ENCODE measurements at regions not wholly inside any gene's neighbourhood (a gene's known extent, or its start where the extent isn't known, plus 50 kb on each side); places are given as distances from the start of the nearest gene placed in this dataset.

DNA sequence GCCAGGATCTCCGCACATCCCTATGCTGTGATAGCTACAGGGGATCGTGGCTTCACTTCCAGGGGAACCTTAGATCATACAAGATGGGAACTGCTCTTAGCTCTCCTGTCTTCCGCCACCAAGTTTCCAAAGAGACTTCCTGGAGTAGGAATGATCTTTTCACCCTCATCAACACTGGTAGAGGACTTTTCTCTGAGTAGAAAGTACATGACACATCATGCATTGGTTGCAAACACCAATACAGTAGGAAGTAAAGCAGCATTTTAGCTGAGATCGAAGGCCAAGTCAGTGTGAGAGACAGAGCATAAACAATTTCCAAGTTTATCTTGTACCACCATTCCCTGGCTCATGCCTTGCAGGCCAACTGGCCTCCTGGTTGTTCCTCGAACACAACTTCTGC lies 113.1 kb upstream of the NEDD9 start:
- TF ChIP-seq, protein P1, sequence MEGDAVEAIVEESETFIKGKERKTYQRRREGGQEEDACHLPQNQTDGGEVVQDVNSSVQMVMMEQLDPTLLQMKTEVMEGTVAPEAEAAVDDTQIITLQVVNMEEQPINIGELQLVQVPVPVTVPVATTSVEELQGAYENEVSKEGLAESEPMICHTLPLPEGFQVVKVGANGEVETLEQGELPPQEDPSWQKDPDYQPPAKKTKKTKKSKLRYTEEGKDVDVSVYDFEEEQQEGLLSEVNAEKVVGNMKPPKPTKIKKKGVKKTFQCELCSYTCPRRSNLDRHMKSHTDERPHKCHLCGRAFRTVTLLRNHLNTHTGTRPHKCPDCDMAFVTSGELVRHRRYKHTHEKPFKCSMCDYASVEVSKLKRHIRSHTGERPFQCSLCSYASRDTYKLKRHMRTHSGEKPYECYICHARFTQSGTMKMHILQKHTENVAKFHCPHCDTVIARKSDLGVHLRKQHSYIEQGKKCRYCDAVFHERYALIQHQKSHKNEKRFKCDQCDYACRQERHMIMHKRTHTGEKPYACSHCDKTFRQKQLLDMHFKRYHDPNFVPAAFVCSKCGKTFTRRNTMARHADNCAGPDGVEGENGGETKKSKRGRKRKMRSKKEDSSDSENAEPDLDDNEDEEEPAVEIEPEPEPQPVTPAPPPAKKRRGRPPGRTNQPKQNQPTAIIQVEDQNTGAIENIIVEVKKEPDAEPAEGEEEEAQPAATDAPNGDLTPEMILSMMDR (IDR thresholded peaks at IDR 0.05), result no peak
- no peak for TF ChIP-seq GABPA (IDR thresholded peaks at IDR 0.05; ENCODE audit: low read depth)
- TF ChIP-seq JUND (IDR thresholded peaks at IDR 0.05), result no peak
- TF ChIP-seq EP300 (IDR thresholded peaks at IDR 0.05; ENCODE audit: borderline replicate concordance in 1 of 2, low read depth in 1 of 2, low read length in 1 of 2), result no peak
- TF ChIP-seq RCOR1 (IDR thresholded peaks at IDR 0.05; ENCODE audit: low read length), result no peak
- TF ChIP-seq, protein P2, sequence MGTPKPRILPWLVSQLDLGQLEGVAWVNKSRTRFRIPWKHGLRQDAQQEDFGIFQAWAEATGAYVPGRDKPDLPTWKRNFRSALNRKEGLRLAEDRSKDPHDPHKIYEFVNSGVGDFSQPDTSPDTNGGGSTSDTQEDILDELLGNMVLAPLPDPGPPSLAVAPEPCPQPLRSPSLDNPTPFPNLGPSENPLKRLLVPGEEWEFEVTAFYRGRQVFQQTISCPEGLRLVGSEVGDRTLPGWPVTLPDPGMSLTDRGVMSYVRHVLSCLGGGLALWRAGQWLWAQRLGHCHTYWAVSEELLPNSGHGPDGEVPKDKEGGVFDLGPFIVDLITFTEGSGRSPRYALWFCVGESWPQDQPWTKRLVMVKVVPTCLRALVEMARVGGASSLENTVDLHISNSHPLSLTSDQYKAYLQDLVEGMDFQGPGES (IDR thresholded peaks at IDR 0.05; ENCODE audit: low read depth, low read length), result no peak
- TF ChIP-seq TAF1 (IDR thresholded peaks at IDR 0.05; ENCODE audit: borderline replicate concordance, low read depth, low read length), result no peak
- TF ChIP-seq GATA2 (CRISPR knock-in tag; IDR thresholded peaks at IDR 0.05), result no peak
- no peak for TF ChIP-seq MEF2A (IDR thresholded peaks at IDR 0.05; ENCODE audit: borderline replicate concordance, low read depth)
- TF ChIP-seq FOSL2 (IDR thresholded peaks at IDR 0.05; ENCODE audit: borderline replicate concordance, low read depth), result no peak
- TF ChIP-seq NRF1 (IDR thresholded peaks at IDR 0.05; ENCODE audit: low read depth, low read length), result no peak
- no peak for TF ChIP-seq MXI1 (IDR thresholded peaks at IDR 0.05; ENCODE audit: low read depth, low read length)
- TF ChIP-seq ELF1 (IDR thresholded peaks at IDR 0.05), result no peak
- TF ChIP-seq RAD21 (IDR thresholded peaks at IDR 0.05; ENCODE audit: low read length), result no peak
- no peak for TF ChIP-seq TCF12 (IDR thresholded peaks at IDR 0.05)

DNA sequence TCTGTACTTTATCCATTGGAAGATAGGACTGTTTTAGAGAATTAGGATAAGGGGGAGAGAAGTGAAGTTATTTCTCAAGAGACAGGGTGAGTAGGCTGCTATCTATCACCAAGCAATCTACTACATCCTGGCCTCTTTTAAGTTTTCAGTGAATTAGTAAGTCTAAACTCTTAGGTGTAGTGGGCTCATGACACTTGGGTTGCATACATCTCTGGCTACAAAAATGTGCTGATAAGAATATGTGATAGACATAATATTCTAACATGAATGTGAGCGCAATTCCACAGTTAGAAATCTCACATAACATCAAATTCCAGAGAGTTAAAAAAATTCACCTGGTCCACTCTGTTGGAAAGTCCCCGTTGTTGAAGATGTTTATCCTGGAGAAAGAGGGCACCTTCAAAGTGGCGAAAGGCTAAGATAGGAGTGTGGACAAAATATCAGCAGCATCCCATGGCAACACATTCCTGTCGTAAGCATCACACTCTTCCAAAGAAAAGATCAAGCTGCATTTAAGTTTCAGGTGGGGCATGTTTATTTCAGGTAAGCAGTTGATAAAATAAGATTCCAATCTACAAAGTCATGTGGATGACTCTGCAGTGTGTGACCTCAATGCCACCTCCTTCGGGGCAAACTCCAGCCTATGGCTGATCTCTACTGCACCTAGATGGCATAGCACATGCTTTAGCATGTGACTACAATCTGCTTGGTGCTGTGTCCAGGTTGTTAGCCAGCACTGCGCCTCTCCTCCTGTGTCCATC lies 111.7 kb upstream of the NEDD9 start:
- H3K4me3 ChIP-seq (ENCODE audit: low read depth in 2 of 2, low read length in 1 of 2), result no peak overlapping the region
- CTCF ChIA-PET, result no interaction called here
- H3K4me2 ChIP-seq, result no peak overlapping the region
- TF ChIP-seq ELF1 (IDR thresholded peaks at IDR 0.05), result no peak
- TF ChIP-seq, protein P1 (IDR thresholded peaks at IDR 0.05), result no peak
- TF ChIP-seq MEF2A (IDR thresholded peaks at IDR 0.05; ENCODE audit: borderline replicate concordance, low read depth), result no peak
- TF ChIP-seq JUND (IDR thresholded peaks at IDR 0.05), result no peak
- TF ChIP-seq, protein P3, sequence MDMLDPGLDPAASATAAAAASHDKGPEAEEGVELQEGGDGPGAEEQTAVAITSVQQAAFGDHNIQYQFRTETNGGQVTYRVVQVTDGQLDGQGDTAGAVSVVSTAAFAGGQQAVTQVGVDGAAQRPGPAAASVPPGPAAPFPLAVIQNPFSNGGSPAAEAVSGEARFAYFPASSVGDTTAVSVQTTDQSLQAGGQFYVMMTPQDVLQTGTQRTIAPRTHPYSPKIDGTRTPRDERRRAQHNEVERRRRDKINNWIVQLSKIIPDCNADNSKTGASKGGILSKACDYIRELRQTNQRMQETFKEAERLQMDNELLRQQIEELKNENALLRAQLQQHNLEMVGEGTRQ (IDR thresholded peaks at IDR 0.05; ENCODE audit: borderline replicate concordance, low read depth, low read length), result no peak
- TF ChIP-seq RXRA (IDR thresholded peaks at IDR 0.05; ENCODE audit: borderline replicate concordance, low read depth), result no peak
- DNase-seq, result no peak
- no peaks in the 10 kb centered on the region for H3K36me3 ChIP-seq (replicated peaks in 1 of 2; ENCODE audit: control insufficient read depth in 1 of 2, insufficient read depth in 2 of 2, low read length in 1 of 2)
- 74% methylated on average over 6 of the region's 6 CpGs for WGBS (ENCODE audit: low lambda C conversion rate)
- H3K9me3 ChIP-seq, result no peaks in the 10 kb centered on the region
- no peaks in the 10 kb centered on the region for H3K27me3 ChIP-seq (ENCODE audit: insufficient read depth)
- POLR2A ChIA-PET, result no interaction called here
- no peak overlapping the region for H3K9ac ChIP-seq
- H3F3A ChIP-seq (replicated peaks; ENCODE audit: insufficient read depth), result no peaks in the 10 kb centered on the region
- no peak overlapping the region for H3K27ac ChIP-seq (ENCODE audit: low read depth in 2 of 2, low read length in 1 of 2)
- no peaks in the 10 kb centered on the region for H3K79me2 ChIP-seq (ENCODE audit: insufficient read depth)
- H3K9me2 ChIP-seq, result no peaks in the 10 kb centered on the region
- no peak overlapping the region for H2AFZ ChIP-seq (ENCODE audit: low read depth)
- peaks cover 0 to 2% of the 10 kb centered on the region in 2 experiments; a peak in 1 of 4 replicates for H3K4me1 ChIP-seq (ENCODE audit: control insufficient read depth in 1 of 2, insufficient read depth in 2 of 2, low read depth in 1 of 2, low read length in 1 of 2)
- H4K20me1 ChIP-seq (ENCODE audit: insufficient read depth), result no peaks in the 10 kb centered on the region

More for the DNA sequence above, 113.1 kb upstream of the NEDD9 start:
- no peaks in the 10 kb centered on the region for H3K27me3 ChIP-seq (ENCODE audit: insufficient read depth)
- DNase-seq, result no peak
- no peak overlapping the region for H2AFZ ChIP-seq (ENCODE audit: low read depth)
- H3K4me2 ChIP-seq, result no peak overlapping the region
- no peaks in the 10 kb centered on the region for H3K79me2 ChIP-seq (ENCODE audit: insufficient read depth)
- no peak overlapping the region for H3K9ac ChIP-seq
- no peak overlapping the region for H3K4me3 ChIP-seq (ENCODE audit: low read depth in 2 of 2, low read length in 1 of 2)
- H3K9me2 ChIP-seq, result no peaks in the 10 kb centered on the region
- WGBS (ENCODE audit: low lambda C conversion rate), result 83% methylated on average over 4 of the region's 5 CpGs
- H3F3A ChIP-seq (replicated peaks; ENCODE audit: insufficient read depth), result no peaks in the 10 kb centered on the region
- ChIA-PET POLR2A (no interaction called here), CTCF (no interaction called here)
- no peak overlapping the region for H3K27ac ChIP-seq (ENCODE audit: low read depth in 2 of 2, low read length in 1 of 2)
- H3K36me3 ChIP-seq (replicated peaks in 1 of 2; ENCODE audit: control insufficient read depth in 1 of 2, insufficient read depth in 2 of 2, low read length in 1 of 2), result no peaks in the 10 kb centered on the region
- H3K4me1 ChIP-seq (ENCODE audit: control insufficient read depth in 1 of 2, insufficient read depth in 2 of 2, low read depth in 1 of 2, low read length in 1 of 2), result peaks cover 0 to 2% of the 10 kb centered on the region in 2 experiments; a peak in 1 of 4 replicates
- no peaks in the 10 kb centered on the region for H4K20me1 ChIP-seq (ENCODE audit: insufficient read depth)
- H3K9me3 ChIP-seq, result no peaks in the 10 kb centered on the region
